ENCODE measurements at regions not wholly inside any gene's neighbourhood (a gene's known extent, or its start where the extent isn't known, plus 50 kb on each side); places are given as distances from the start of the nearest gene placed in this dataset.

DNA sequence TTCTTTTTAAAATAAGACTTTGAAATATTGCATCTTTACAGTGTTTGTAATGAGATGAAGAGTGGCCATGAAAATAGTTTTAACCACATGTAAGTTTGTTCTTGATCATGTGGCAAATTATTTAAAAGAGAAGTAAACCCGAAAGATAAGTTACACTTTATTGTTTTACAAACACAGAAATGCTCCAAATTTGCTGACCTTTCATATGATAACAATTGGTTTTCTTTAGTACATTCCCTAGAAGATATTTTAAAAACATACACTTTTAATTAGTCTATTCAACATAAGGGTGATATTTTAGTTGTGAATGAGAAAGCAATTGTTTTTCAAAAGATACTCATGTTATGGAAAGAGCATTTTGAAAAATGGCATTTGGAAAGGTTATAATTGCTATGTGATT lies 287.7 kb downstream of the PSAT1 start:
- no peaks in the 10 kb centered on the region for H3K27me3 ChIP-seq
- TF ChIP-seq POLR2A (IDR thresholded peaks at IDR 0.05), result no peak
- TF ChIP-seq, protein P1, sequence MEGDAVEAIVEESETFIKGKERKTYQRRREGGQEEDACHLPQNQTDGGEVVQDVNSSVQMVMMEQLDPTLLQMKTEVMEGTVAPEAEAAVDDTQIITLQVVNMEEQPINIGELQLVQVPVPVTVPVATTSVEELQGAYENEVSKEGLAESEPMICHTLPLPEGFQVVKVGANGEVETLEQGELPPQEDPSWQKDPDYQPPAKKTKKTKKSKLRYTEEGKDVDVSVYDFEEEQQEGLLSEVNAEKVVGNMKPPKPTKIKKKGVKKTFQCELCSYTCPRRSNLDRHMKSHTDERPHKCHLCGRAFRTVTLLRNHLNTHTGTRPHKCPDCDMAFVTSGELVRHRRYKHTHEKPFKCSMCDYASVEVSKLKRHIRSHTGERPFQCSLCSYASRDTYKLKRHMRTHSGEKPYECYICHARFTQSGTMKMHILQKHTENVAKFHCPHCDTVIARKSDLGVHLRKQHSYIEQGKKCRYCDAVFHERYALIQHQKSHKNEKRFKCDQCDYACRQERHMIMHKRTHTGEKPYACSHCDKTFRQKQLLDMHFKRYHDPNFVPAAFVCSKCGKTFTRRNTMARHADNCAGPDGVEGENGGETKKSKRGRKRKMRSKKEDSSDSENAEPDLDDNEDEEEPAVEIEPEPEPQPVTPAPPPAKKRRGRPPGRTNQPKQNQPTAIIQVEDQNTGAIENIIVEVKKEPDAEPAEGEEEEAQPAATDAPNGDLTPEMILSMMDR (IDR thresholded peaks at IDR 0.05), result no peak
- peaks cover 0 to 3% of the 10 kb centered on the region in 2 donors for H3K9me3 ChIP-seq
- intact Hi-C loops (cut with DNase I; ENCODE audit: low total_unique reads), result no loop called here
- DNase-seq, result no peak
- H3K4me3 ChIP-seq, result no peak overlapping the region
- no peaks in the 10 kb centered on the region for H3K4me1 ChIP-seq
- no peaks in the 10 kb centered on the region for H3K36me3 ChIP-seq
- no peak overlapping the region for H3K27ac ChIP-seq

DNA sequence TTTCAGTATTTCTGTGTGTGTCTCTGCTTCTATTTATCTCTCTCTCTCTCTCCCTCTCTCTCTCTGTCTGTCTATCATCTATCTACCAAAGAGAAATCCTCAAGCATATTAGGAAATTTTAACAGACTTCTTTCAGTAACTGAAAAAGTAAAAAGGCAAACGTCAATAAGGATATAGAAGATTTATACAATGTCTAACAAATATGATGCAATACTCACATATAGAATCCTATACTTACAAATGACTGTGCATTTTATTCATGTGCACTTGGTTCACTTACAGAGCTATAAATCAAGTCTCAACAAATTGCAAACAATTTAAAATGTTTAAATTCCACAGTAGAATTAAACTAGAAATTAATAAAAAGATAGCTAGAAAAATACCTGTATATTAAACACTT lies 289.0 kb downstream of the PSAT1 start:
- TF ChIP-seq POLR2A (IDR thresholded peaks at IDR 0.05), result no peak
- TF ChIP-seq, protein P1 (IDR thresholded peaks at IDR 0.05), result no peak
- Histone ChIP-seq H3K4me1 (no peaks in the 10 kb centered on the region), H3K36me3 (no peaks in the 10 kb centered on the region), H3K27me3 (no peaks in the 10 kb centered on the region), H3K27ac (no peak overlapping the region), H3K9me3 (peaks cover 0 to 3% of the 10 kb centered on the region in 2 donors), H3K4me3 (no peak overlapping the region)
- intact Hi-C loops (cut with DNase I; ENCODE audit: low total_unique reads), result no loop called here
- no peak for DNase-seq

DNA sequence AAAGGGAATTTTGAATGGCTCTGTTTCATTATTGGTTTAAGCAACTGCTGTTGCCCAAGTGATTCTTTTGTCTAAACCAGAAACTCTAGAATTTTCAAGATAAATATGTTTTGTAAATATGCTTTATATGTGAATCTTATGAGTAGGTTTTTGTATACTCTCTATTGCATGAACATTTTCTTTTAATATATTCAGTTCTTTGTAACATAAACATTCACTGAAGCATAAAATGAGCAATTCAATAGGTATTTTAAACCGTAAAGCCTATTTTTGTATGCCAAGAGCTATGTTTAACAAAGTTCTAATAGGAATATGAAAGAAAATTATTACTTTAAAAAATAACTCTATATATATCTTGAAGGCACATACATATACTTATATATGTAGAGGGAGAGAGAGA lies 293.1 kb downstream of the PSAT1 start:
- intact Hi-C loops (cut with DNase I; ENCODE audit: low total_unique reads), result no loop called here

DNA sequence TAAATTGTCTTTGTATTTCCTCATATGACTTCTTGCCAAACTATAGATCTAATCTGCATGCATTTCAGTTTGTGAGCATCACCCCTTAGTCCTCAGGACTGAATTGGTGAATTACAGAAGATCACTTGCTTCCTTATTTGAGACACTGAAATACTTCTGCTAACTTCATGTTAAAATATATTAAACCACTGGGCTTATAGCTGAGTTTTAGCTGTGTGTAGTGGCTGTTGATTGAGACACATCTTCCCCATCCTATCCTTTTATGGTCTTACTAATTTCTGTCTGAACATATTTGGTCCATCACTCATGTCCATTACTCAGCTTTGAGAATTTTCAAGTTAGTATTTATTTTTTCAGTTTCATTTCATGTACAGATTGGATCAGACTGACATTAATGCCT lies 295.9 kb downstream of the PSAT1 start:
- no peak overlapping the region for H3K27ac ChIP-seq
- H3K4me1 ChIP-seq, result no peaks in the 10 kb centered on the region
- H3K27me3 ChIP-seq, result no peaks in the 10 kb centered on the region
- no peaks in the 10 kb centered on the region for H3K9me3 ChIP-seq
- TF ChIP-seq POLR2A (IDR thresholded peaks at IDR 0.05), result no peak
- TF ChIP-seq, protein P1 (IDR thresholded peaks at IDR 0.05), result no peak
- DNase-seq, result no peak
- intact Hi-C loops (cut with DNase I; ENCODE audit: low total_unique reads), result no loop called here
- H3K36me3 ChIP-seq, result no peaks in the 10 kb centered on the region
- H3K4me3 ChIP-seq, result no peak overlapping the region

More for the DNA sequence above, 293.1 kb downstream of the PSAT1 start:
- no peak for TF ChIP-seq POLR2A (IDR thresholded peaks at IDR 0.05)
- TF ChIP-seq, protein P1 (IDR thresholded peaks at IDR 0.05), result no peak
- no peak for DNase-seq
- H3K4me1 ChIP-seq, result no peaks in the 10 kb centered on the region
- no peaks in the 10 kb centered on the region for H3K27me3 ChIP-seq
- H3K9me3 ChIP-seq, result peaks cover 0 to 3% of the 10 kb centered on the region in 2 donors
- H3K36me3 ChIP-seq, result no peaks in the 10 kb centered on the region
- H3K4me3 ChIP-seq, result no peak overlapping the region
- H3K27ac ChIP-seq, result no peak overlapping the region

DNA sequence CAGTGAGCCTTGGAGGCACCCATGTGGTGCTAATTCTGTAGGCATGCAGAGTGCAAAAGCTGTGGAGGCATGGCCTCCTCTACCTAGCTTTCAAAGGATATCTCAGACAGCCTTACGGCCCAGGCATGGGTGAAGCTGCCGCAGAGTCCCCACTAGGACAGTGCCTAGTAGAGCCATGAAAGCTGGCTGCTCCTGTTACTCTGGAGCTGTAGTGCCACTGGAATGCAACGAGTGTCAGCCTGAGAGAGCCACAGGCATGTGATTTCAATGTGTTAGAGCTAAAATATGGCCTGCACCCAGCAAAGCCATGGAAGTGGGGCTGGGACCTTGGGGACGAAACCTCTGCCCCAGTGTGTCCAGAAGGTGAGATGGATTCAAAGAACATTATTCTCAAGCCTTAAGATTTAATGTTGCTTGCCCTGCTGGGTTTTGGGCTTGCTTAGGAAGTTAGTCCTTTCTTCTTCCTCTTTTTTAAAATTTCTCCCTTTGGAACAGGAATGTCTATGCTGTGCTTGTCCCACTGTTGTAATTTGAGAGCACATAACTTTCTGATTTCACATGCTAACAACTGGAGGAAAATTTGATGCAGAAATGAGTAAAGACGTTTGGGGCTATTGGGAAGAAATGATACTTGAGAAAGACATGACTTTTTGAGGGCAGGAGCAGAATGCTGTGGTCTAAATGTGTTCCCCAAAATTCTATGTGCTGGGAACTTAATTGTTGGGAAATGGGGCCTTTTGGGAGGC lies 298.4 kb downstream of the PSAT1 start:
- intact Hi-C loops (cut with DNase I; ENCODE audit: low total_unique reads), result no loop called here
- TF ChIP-seq POLR2A (IDR thresholded peaks at IDR 0.05), result no peak
- TF ChIP-seq, protein P1 (IDR thresholded peaks at IDR 0.05), result no peak

More for the DNA sequence above, 298.4 kb downstream of the PSAT1 start:
- no peak overlapping the region for H3K27ac ChIP-seq
- H3K4me3 ChIP-seq, result no peak overlapping the region
- H3K4me1 ChIP-seq, result no peaks in the 10 kb centered on the region
- no peaks in the 10 kb centered on the region for H3K27me3 ChIP-seq
- H3K9me3 ChIP-seq, result no peaks in the 10 kb centered on the region
- no peak for DNase-seq
- no peaks in the 10 kb centered on the region for H3K36me3 ChIP-seq

All from uterus (tissue), 3 donors.